ENCODE measurements at regions not wholly inside any gene's neighbourhood (a gene's known extent, or its start where the extent isn't known, plus 50 kb on each side); places are given as distances from the start of the nearest gene placed in this dataset.

DNA sequence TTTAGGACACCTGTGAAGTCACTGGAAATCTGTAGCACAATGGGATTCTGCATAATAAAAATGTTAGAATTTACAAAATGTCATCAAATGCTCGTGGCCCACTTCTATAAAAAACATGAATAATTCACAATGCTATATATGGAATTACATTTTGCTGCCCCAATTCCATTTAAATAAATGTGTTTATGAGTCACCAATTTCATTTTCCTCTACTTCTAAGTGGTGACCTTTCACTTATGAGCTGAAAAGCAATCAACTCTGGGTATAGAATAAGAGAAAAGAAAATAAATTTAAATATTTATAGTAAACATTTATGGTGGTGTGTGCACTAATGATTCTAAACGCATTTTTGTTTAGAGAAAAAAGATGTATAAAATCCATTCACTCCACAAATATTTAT lies 516.7 kb upstream of the MIR17HG start:
- Histone ChIP-seq H3K4me1 (ENCODE audit: low read length) (no peaks in the 10 kb centered on the region), H3K27me3 (ENCODE audit: low read depth, low read length) (no peaks in the 10 kb centered on the region), H4K20me1 (ENCODE audit: insufficient read depth, low read length) (no peaks in the 10 kb centered on the region), H3K4me2 (ENCODE audit: low read length) (no peak overlapping the region), H3K4me3 (ENCODE audit: low read length) (no peak overlapping the region), H3K27ac (ENCODE audit: low read length) (no peak overlapping the region), H2AFZ (ENCODE audit: low read depth, low read length) (0 out of 2 replicates have a peak overlapping the region, but pooled peaks have one; percentile 1), H3K9ac (ENCODE audit: low read length) (no peak overlapping the region), H3K36me3 (replicated peaks; ENCODE audit: low read depth, low read length) (peaks cover 4% of the 10 kb centered on the region), H3K9me3 (ENCODE audit: insufficient read depth, low read length) (peaks cover 6% of the 10 kb centered on the region; the same call in 1 of the 2 replicates), H3K79me2 (ENCODE audit: low read length) (no peaks in the 10 kb centered on the region)
- no peak for TF ChIP-seq EZH2phosphoT487 (IDR thresholded peaks at IDR 0.05; ENCODE audit: low read depth)
- TF ChIP-seq, protein P1, sequence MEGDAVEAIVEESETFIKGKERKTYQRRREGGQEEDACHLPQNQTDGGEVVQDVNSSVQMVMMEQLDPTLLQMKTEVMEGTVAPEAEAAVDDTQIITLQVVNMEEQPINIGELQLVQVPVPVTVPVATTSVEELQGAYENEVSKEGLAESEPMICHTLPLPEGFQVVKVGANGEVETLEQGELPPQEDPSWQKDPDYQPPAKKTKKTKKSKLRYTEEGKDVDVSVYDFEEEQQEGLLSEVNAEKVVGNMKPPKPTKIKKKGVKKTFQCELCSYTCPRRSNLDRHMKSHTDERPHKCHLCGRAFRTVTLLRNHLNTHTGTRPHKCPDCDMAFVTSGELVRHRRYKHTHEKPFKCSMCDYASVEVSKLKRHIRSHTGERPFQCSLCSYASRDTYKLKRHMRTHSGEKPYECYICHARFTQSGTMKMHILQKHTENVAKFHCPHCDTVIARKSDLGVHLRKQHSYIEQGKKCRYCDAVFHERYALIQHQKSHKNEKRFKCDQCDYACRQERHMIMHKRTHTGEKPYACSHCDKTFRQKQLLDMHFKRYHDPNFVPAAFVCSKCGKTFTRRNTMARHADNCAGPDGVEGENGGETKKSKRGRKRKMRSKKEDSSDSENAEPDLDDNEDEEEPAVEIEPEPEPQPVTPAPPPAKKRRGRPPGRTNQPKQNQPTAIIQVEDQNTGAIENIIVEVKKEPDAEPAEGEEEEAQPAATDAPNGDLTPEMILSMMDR (IDR thresholded peaks at IDR 0.05; ENCODE audit: low read depth, low read length), result no peak

DNA sequence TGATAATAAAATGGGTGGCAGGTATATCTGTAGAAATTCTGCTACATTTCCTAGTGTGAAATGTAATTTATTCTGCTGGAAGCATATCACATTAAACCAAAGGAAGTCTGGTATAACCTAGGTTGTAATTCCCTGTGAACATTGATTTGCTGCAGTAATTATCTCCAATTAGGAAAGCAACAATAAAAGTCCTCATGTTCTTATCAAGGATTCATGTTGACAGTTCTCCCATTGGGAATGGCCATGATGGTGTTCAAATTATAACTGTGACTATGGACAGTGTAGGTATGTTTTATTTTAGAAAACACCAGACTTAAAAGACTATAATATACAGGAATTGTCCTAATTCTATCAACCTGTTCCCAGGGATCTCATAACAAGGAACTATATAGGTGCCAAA lies 513.5 kb upstream of the MIR17HG start:
- no peaks in the 10 kb centered on the region for H3K79me2 ChIP-seq (ENCODE audit: low read length)
- no peak overlapping the region for H3K4me3 ChIP-seq (ENCODE audit: low read length)
- no peaks in the 10 kb centered on the region for H3K9me3 ChIP-seq (ENCODE audit: insufficient read depth, low read length)
- H3K27me3 ChIP-seq (ENCODE audit: low read depth, low read length), result no peaks in the 10 kb centered on the region
- no peak overlapping the region for H3K9ac ChIP-seq (ENCODE audit: low read length)
- no peak overlapping the region for H2AFZ ChIP-seq (ENCODE audit: low read depth, low read length)
- no peak overlapping the region for H3K27ac ChIP-seq (ENCODE audit: low read length)
- no peak for TF ChIP-seq EZH2phosphoT487 (IDR thresholded peaks at IDR 0.05; ENCODE audit: low read depth)
- TF ChIP-seq, protein P1 (IDR thresholded peaks at IDR 0.05; ENCODE audit: low read depth, low read length), result no peak
- H3K36me3 ChIP-seq (replicated peaks; ENCODE audit: low read depth, low read length), result no peaks in the 10 kb centered on the region
- no peaks in the 10 kb centered on the region for H4K20me1 ChIP-seq (ENCODE audit: insufficient read depth, low read length)
- H3K4me1 ChIP-seq (ENCODE audit: low read length), result no peaks in the 10 kb centered on the region
- H3K4me2 ChIP-seq (ENCODE audit: low read length), result no peak overlapping the region

DNA sequence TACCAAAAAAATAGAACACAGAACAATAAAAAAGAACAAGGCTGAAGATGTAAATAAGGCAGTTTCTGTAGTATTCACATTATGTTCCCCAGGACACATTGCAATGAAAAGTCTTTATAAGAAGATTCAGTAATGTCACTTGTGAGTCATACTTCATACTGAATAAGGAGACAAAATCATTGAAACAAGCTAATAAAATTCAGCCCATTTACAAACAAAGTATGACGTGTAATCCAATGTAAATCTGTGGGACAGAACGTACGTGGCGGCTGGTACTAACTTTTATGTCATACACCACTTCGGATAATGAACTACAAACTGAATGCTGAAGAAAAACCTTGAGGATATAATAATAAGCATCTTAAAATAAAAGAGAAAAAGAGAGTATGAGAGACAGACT lies 512.8 kb upstream of the MIR17HG start:
- H3K27ac ChIP-seq (ENCODE audit: low read length), result no peak overlapping the region
- H4K20me1 ChIP-seq (ENCODE audit: insufficient read depth, low read length), result no peaks in the 10 kb centered on the region
- no peaks in the 10 kb centered on the region for H3K79me2 ChIP-seq (ENCODE audit: low read length)
- no peak overlapping the region for H3K9ac ChIP-seq (ENCODE audit: low read length)
- H2AFZ ChIP-seq (ENCODE audit: low read depth, low read length), result no peak overlapping the region
- no peaks in the 10 kb centered on the region for H3K9me3 ChIP-seq (ENCODE audit: insufficient read depth, low read length)
- H3K4me1 ChIP-seq (ENCODE audit: low read length), result no peaks in the 10 kb centered on the region
- no peaks in the 10 kb centered on the region for H3K36me3 ChIP-seq (replicated peaks; ENCODE audit: low read depth, low read length)
- H3K4me3 ChIP-seq (ENCODE audit: low read length), result no peak overlapping the region
- H3K27me3 ChIP-seq (ENCODE audit: low read depth, low read length), result no peaks in the 10 kb centered on the region
- TF ChIP-seq EZH2phosphoT487 (IDR thresholded peaks at IDR 0.05; ENCODE audit: low read depth), result no peak
- TF ChIP-seq, protein P1 (IDR thresholded peaks at IDR 0.05; ENCODE audit: low read depth, low read length), result no peak
- H3K4me2 ChIP-seq (ENCODE audit: low read length), result no peak overlapping the region

DNA sequence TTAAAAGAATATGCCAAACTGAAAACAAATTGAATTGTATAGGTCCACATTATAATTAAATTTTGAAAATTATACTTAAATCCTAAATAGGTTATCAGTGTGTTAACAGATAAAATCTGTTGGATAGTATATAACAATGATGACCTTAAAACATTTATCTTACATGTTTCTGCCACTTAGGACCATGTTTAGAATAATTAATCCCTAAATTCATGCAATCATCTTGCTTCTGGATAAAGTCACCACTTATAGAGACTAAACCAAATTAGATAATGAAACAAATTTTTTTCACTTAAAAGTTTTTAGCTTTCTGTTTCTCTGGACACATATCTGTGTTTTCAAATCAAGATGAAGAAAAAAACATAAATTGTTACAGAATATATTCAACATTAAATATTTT lies 511.7 kb upstream of the MIR17HG start:
- no peaks in the 10 kb centered on the region for H3K4me1 ChIP-seq (ENCODE audit: low read length)
- H3K4me2 ChIP-seq (ENCODE audit: low read length), result no peak overlapping the region
- no peaks in the 10 kb centered on the region for H3K79me2 ChIP-seq (ENCODE audit: low read length)
- no peaks in the 10 kb centered on the region for H3K9me3 ChIP-seq (ENCODE audit: insufficient read depth, low read length)
- H3K27me3 ChIP-seq (ENCODE audit: low read depth, low read length), result no peaks in the 10 kb centered on the region
- H4K20me1 ChIP-seq (ENCODE audit: insufficient read depth, low read length), result no peaks in the 10 kb centered on the region
- no peak overlapping the region for H3K27ac ChIP-seq (ENCODE audit: low read length)
- no peak for TF ChIP-seq EZH2phosphoT487 (IDR thresholded peaks at IDR 0.05; ENCODE audit: low read depth)
- TF ChIP-seq, protein P1 (IDR thresholded peaks at IDR 0.05; ENCODE audit: low read depth, low read length), result no peak
- no peak overlapping the region for H3K9ac ChIP-seq (ENCODE audit: low read length)
- no peak overlapping the region for H2AFZ ChIP-seq (ENCODE audit: low read depth, low read length)
- H3K4me3 ChIP-seq (ENCODE audit: low read length), result no peak overlapping the region
- no peaks in the 10 kb centered on the region for H3K36me3 ChIP-seq (replicated peaks; ENCODE audit: low read depth, low read length)

Data from OCI-LY3 (cell line).